Rectal smooth muscle tissue (tissue), 1 donor: ENCODE measurements at regions not wholly inside any gene's neighbourhood (a gene's known extent, or its start where the extent isn't known, plus 50 kb on each side); places are given as distances from the start of the nearest gene placed in this dataset.

Experiments used
- H3K27ac ChIP-seq: one replicate; pipeline ENCODE4 v1.7.0; 2013; ENCODE audit warnings: low read depth, low read length, inconsistent platforms
- H3K27me3 ChIP-seq: one replicate; pipeline ENCODE4 v1.7.0; 2013; ENCODE audit warnings: low read length; ENCODE audit not compliant: control insufficient read depth, insufficient read depth
- H3K36me3 ChIP-seq: one replicate; pipeline ENCODE4 v1.7.0; 2013; ENCODE audit warnings: low read length; ENCODE audit not compliant: control insufficient read depth, insufficient read depth
- H3K4me1 ChIP-seq: one replicate; pipeline ENCODE4 v1.7.0; 2013; ENCODE audit warnings: low read length; ENCODE audit not compliant: control insufficient read depth, insufficient read depth
- H3K4me3 ChIP-seq: one replicate; pipeline ENCODE4 v1.7.0; 2013; ENCODE audit warnings: low read length
- H3K9ac ChIP-seq: one replicate; pipeline ENCODE4 v1.7.0; 2013; ENCODE audit warnings: low read length

DNA sequence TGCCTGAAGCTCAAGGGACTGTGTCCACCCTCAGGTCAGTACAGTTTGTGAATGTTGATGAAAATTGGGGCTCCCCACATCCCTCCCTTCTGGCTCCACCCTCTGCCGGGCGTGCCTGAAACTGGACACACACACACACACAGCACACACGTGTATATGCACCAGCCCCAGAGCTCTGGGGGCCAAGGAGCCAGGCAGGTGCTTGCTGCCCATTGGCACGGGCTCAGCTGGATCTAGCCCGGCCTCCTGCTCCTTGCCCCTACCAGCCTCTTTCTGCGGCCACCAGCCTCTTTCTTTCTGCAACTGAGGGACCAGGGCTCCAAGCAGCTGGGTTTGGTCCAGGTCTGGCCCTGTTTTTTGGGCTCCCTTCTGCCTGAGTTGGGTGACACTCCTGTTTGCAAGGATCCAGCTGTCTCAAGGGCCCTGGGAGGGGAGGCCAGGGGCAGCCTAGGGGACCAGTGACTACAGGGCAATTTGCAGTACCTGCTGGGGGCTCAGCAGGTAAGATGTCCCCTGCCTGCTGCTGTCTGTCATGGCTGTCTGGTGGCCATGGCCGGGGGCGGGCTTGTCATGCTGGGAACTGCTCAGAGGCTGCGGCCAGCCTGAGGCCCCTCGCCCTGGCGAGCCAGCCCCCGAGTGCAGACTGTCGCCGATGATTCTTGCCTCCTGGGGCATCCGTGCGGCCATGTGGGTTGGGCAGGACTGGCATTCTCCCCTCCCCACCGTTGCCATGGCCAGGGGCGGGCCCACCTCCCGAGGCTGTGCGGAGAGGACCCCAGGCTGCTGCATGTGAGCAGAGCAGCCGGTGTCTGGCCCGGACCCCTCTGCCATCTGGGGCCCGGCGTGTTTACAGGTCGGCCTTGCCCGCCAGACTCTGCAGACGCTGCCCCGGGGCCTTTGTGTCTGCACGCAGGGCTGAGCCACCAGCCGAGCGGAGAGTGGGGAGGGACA lies 51.5 kb upstream of the PPARA start:
- Histone ChIP-seq H3K27me3 (no peaks in the 10 kb centered on the region), H3K4me1 (peaks cover 14% of the 10 kb centered on the region), H3K9ac (no peak overlapping the region), H3K4me3 (no peak overlapping the region), H3K27ac (peak overlapping the region; percentile 12), H3K36me3 (peaks cover 31% of the 10 kb centered on the region)

DNA sequence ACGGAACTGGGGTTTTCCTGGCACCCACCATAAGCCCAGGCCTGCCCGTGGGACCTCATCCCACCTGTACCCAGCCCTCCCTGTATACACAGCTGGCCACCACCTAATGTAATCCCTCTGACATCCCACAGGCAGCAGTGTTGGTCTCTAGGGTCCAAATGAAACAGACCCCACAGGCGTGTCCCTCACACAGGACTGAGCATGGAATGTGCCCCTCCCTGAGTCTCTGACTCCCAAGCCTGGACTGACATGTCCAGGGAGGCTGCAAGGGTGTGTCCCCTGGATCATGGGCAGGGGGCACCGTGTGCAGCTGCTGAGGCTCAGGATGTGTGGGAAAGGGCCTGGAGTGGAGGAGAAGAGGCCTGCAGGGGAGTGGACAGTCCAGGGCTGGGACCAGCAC lies 50.6 kb upstream of the PPARA start:
- Histone ChIP-seq H3K4me1 (peaks cover 5% of the 10 kb centered on the region), H3K27ac (no peak overlapping the region), H3K9ac (no peak overlapping the region), H3K27me3 (no peaks in the 10 kb centered on the region), H3K36me3 (peaks cover 29% of the 10 kb centered on the region), H3K4me3 (no peak overlapping the region)

DNA sequence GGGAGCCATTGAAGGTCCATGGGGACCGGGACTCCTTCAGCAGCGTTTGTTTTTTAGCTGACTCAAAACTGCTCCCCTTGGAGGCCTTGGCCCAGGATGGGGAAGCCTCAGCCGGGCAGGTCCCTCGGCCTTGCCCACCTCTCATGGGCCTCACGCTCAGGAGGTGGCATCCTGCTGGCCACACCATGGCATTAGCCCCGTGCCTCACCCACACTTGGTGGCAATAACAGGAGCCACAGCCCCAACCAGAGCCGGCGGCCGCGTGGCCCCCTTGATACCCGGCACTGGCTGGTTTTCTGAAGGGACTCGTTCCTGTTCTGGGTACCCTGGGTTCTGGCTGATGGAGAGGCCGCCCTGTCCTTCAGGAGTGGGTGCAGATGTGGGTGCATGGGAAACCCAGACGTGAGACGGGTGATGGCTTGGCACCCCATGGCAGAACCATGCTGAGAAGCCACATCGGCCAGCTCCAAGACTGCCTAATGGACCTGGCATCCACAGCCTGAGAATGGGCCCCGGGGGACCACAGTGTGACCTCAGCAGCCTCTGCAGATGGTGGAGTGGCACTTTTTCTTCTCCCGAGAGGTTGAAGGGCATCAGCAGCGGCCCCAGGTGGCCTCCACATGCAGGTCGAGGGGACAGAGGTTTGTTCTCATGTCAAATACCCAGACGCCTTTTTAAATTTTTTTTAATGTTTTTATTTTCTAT lies 49.8 kb upstream of the PPARA start:
- Histone ChIP-seq H3K27ac (no peak overlapping the region), H3K27me3 (no peaks in the 10 kb centered on the region), H3K4me1 (peaks cover 7% of the 10 kb centered on the region), H3K9ac (no peak overlapping the region), H3K4me3 (no peak overlapping the region), H3K36me3 (peaks cover 29% of the 10 kb centered on the region)
